ENCODE measurements at regions not wholly inside any gene's neighbourhood (a gene's known extent, or its start where the extent isn't known, plus 50 kb on each side); places are given as distances from the start of the nearest gene placed in this dataset.

DNA sequence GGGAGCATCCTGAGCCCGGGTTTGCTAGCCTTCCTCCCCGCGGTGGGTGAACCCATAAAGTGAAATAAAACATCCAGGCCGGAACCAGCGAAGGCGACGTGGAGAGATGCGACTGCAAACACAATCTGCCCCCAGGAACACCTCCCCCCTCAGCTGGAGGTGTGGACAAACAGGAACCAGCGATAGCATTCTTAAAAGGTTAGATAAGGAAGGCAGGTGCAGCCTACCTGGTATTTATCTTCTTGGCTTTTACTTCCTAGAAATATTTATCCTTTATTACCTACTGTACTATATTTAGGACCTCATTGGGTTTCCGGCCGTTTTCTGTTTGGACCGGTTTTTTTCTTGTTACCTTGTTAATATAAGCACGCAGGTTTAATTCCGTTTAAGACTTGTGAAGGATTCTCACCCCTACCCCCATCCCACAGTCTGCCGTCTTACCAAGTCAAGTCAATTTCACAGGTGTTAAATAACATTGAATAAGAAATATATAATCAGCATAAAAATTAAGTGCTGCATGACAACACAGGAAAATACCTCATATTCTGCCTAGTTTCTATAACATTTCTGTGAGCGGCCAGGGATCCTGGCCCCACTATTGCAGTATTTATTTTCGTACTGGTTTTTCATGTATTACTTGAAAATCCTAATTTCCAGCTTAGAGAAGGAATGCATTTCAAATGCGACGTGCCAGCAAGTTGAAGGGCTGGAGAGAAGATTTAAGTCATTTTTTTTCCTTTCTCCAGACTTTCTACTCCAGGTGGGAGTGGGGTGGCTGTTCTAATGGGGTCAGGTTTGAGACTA lies 224.0 kb upstream of the ID2 start:
- H3K27ac ChIP-seq = no peak overlapping the region
- H3K36me3 ChIP-seq = no peaks in the 10 kb centered on the region
- H3K9me3 ChIP-seq = no peaks in the 10 kb centered on the region
- no peak overlapping the region for H3K4me3 ChIP-seq
- DNase-seq (ENCODE audit: low spot score) = no peak
- no peaks in the 10 kb centered on the region for H3K4me1 ChIP-seq
- peaks cover 0 to 5% of the 10 kb centered on the region in 2 donors for H3K27me3 ChIP-seq
- TF ChIP-seq, protein P1, sequence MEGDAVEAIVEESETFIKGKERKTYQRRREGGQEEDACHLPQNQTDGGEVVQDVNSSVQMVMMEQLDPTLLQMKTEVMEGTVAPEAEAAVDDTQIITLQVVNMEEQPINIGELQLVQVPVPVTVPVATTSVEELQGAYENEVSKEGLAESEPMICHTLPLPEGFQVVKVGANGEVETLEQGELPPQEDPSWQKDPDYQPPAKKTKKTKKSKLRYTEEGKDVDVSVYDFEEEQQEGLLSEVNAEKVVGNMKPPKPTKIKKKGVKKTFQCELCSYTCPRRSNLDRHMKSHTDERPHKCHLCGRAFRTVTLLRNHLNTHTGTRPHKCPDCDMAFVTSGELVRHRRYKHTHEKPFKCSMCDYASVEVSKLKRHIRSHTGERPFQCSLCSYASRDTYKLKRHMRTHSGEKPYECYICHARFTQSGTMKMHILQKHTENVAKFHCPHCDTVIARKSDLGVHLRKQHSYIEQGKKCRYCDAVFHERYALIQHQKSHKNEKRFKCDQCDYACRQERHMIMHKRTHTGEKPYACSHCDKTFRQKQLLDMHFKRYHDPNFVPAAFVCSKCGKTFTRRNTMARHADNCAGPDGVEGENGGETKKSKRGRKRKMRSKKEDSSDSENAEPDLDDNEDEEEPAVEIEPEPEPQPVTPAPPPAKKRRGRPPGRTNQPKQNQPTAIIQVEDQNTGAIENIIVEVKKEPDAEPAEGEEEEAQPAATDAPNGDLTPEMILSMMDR (IDR thresholded peaks at IDR 0.05) = no peak

DNA sequence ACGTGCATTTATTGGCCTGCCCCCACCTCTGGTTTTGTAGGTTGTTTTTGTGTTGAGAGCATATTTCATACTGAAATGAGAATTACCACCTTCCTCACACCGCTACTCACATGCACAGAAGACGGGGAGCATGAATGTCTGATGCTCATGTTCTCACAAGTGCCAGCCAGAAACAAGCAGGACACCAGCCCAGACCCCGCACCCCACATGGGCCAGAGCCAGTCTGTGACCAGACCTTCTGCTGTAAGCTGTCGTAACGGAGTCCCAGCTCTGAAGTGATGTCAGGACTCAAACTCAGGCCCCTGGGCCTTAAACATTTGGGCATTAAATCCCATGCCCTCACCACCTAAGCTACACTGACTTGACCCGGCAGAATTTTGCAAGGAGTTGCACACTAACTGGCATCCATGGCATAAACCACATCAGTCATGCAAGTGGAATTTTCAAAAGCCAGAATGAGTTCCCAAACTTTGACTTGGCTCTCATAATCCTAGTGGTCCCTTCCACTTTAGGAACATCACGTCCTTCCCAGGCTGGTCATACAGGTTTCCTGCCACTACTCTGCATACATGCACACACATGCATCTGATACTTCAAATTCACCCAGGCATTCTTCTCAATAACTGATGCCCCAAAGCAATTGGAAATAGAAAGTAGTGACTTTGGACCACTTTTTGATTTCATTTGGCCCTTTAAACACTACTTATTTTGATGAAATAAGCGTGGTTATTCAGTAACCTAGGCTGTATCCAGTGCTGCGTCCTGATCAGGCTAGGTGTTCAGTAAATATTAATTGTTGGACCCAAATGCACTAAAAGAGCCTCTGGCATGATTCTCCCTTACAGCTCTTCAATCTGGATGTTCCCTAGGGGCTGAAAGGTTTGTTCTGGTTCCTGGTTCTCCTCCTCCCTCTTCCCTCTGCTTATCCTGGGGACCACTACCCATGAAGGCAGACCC lies 223.1 kb upstream of the ID2 start:
- TF ChIP-seq, protein P1 (IDR thresholded peaks at IDR 0.05) = no peak
- Histone ChIP-seq H3K27me3 (peaks cover 0 to 5% of the 10 kb centered on the region in 2 donors), H3K9me3 (no peaks in the 10 kb centered on the region), H3K36me3 (no peaks in the 10 kb centered on the region), H3K4me1 (no peaks in the 10 kb centered on the region), H3K27ac (no peak overlapping the region), H3K4me3 (no peak overlapping the region)
- DNase-seq (ENCODE audit: low spot score) = no peak

DNA sequence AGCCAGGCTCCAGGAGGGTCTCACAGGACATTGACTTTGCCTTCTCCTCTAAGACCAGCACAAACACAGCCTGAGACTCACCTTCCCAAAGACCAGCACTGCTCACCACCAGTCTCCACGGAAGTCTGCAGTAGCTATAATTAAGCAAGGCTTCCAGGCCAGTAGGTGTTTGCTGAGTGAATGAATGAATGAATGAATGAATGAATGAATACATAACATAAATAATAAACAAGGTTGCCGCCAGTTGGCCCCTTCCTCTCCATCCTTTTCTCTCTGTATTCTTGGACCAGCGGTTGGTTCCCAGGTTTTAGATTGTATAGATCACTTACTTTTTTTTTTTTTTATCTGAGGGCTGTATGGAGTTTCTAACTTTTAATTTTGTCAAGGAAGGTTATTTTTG lies 222.4 kb upstream of the ID2 start:
- peaks cover 0 to 5% of the 10 kb centered on the region in 2 donors for H3K27me3 ChIP-seq
- peak; percentile 18 for DNase-seq (ENCODE audit: low spot score)
- H3K27ac ChIP-seq = no peak overlapping the region
- H3K9me3 ChIP-seq = no peaks in the 10 kb centered on the region
- no peaks in the 10 kb centered on the region for H3K4me1 ChIP-seq
- H3K36me3 ChIP-seq = no peaks in the 10 kb centered on the region
- H3K4me3 ChIP-seq = no peak overlapping the region
- TF ChIP-seq, protein P1 (IDR thresholded peaks at IDR 0.05) = no peak

DNA sequence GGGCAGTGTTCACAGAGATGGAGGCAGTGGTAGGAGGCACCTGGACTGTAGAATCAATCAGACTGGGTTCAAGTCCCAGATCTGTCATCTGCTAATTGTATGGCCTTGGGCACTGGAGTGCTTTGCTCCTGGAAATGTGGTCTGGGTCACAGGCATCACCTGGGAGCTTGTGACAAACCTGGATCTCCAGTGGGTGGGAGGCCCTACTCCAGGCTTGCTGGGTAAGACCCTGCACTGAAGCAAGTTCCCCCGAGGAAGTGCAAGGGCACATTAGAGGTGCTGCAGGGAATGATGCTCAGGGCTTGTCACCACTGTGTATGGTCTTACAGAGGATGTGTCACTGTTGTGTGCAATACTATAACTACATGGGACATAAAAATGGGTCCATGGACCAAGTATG lies 220.5 kb upstream of the ID2 start:
- TF ChIP-seq, protein P1 (IDR thresholded peaks at IDR 0.05) = no peak
- Histone ChIP-seq H3K4me3 (no peak overlapping the region), H3K27me3 (peaks cover 0 to 5% of the 10 kb centered on the region in 2 donors), H3K27ac (no peak overlapping the region), H3K4me1 (no peaks in the 10 kb centered on the region), H3K36me3 (no peaks in the 10 kb centered on the region), H3K9me3 (no peaks in the 10 kb centered on the region)
- peak; percentile 16 for DNase-seq (ENCODE audit: low spot score)

DNA sequence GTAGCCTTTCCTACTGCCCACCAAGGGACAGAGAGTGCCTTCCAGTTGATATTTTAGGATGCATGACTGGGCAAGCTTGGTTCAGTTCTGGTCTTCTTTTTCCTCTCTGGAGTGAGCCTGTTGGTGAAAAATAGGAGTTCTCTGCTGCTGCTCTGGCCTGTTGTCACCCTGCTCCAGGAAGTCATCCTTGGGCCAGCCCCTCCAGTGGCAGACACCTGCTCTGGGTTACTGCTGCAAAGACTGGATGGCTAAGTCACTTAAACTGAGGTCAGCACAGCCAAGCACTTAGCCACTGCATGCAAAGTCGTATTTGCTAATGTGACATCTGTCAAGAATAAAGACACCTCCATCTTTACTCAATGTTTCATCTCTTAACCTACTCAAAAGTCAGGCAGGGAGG lies 219.6 kb upstream of the ID2 start:
- TF ChIP-seq, protein P1 (IDR thresholded peaks at IDR 0.05) = no peak
- Histone ChIP-seq H3K9me3 (no peaks in the 10 kb centered on the region), H3K4me1 (no peaks in the 10 kb centered on the region), H3K4me3 (no peak overlapping the region), H3K36me3 (no peaks in the 10 kb centered on the region), H3K27ac (no peak overlapping the region), H3K27me3 (no peaks in the 10 kb centered on the region)
- no peak for DNase-seq (ENCODE audit: low spot score)

All from right atrium auricular region (tissue), 2 donors.